MM.1S (cell line): ENCODE measurements at regions not wholly inside any gene's neighbourhood (a gene's known extent, or its start where the extent isn't known, plus 50 kb on each side); places are given as distances from the start of the nearest gene placed in this dataset.
"Not testable (repeated sequence)": the region's sequence is repeated elsewhere in the genome, so short reads cannot be mapped to it uniquely, and the experiment has no call there.

Source experiments
- CTCF ChIP-seq: fragments of 300-600 bp; sonication (generic); IDR thresholded peaks from 2 replicates; pipeline ENCODE4 v1.5.1; 2016; ENCODE audit warnings: antibody characterized with exemption, low read length, mixed read lengths
- EZH2 ChIP-seq: fragments of 300-600 bp; sonication (generic); optimal IDR thresholded peaks from 2 replicates; pipeline ENCODE3; 2017; ENCODE audit warnings: low read depth, mild to moderate bottlenecking, antibody characterized with exemption, low read length, mixed read lengths

DNA sequence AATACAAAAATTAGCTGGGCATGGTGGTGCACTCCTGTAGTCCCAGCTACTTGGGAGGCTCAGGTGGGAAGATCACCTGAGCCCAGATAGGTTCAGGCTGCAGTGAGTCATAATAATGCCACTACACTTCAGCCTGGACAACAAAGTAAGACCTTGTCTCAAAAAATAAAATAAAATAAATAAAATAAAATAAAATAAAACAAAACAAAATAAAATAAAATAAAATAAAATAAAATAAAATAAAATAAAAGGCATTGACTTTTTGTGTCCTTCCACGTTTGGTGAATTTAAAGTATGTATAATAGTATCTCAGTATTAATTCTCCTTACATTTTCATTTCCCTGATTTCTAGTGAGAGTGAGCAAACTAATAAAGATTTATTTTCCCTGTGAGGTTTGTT, 113.6 kb downstream of the ZIC1 start:
- not testable (repeated sequence) for TF ChIP-seq CTCF, EZH2
